Hippocampal formation (tissue), 2 donors: ENCODE measurements at regions not wholly inside any gene's neighbourhood (a gene's known extent, or its start where the extent isn't known, plus 50 kb on each side); places are given as distances from the start of the nearest gene placed in this dataset.

ENCODE experiments used
- DNase-seq, 2 donors: peaks; one replicate each; lab custom pipeline; 2025; lab: John Stamatoyannopoulos, UW

DNA sequence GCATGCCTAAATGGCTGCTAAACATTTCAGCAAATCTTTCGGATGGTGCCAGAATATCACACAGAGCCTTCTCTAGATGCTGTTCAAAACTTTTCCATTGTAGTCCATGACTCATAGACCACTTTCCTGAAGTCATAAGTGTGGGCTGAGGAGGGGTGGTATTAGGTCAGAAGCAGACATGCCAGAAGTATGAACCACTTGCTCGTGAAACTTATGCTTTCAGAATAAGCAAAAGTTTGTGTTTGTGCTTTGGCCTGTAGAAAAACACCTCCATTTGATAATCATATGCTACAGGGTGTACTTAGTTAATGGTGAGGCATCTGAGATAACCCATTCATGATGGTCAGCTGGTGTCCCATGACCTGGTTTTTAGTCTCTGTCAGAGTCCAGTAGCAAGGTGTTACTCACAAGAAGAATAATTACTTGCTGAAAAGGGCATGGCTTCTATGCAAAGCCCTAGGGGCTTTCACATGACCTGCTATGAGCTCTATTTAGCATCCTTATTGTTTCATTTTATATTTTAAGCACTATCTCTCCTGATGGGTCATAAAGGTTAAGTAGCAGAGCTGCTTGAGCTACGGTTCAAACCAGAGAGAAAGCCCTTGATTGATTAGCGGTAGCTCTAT, 183.1 kb upstream of the IVNS1ABP start:
- DNase-seq = no peak

DNA sequence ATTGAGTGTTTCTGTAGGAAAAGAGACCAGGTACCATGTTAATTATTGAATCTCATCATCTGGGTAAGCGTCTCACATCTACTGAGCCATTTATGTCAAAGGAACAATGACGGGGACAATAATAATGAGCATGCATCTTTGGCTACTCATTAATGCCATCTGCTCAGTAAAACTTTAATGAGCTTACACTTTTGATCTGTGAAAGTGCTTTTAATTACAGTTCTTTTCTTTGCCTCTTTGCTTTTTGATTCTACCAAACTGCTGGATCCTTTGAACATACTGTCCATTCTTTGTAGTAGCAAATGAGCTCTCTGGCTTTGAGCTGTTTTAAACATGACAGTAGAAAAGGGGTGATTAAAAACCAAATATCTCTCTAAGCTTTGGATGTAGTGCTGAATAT, 181.2 kb upstream of the IVNS1ABP start:
- no peak for DNase-seq

DNA sequence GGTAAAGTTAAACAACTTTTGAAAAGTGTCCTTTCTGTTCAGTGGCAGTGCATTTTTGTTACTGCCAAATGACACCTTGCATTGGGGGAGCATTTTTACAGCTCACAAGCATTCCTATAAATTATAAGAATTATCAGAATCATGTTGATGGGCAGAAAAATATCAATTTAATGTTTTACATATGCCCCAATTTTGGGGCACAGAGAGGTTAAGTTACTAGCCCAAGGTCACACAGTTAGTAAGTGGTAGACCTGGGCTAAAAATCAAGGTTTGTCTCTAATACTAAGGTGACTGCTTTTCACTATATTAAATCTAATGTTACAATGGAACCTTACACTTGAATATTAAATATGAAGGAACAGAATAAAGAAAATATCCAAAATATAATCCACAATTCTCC, 180.1 kb upstream of the IVNS1ABP start:
- no peak for DNase-seq

DNA sequence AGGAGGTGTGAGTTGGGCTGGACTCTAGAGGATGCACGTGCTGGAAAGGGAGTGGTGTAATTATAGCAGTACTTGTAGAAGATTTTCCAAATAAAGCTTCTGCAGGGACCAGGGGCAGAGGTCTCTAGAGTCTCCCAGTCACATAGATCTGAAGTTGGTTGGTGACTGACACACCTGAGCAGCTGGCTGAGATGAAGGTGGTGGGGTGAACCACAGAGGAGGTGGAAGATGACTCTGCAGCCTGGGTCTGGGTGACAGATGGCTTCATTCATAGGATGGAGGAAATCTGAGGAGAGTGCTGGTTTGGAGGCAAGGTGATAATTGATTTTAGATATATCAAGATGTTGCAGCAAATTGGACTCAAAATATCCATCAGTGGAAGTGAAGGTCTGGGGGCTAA, 178.9 kb upstream of the IVNS1ABP start:
- DNase-seq = no peak

DNA sequence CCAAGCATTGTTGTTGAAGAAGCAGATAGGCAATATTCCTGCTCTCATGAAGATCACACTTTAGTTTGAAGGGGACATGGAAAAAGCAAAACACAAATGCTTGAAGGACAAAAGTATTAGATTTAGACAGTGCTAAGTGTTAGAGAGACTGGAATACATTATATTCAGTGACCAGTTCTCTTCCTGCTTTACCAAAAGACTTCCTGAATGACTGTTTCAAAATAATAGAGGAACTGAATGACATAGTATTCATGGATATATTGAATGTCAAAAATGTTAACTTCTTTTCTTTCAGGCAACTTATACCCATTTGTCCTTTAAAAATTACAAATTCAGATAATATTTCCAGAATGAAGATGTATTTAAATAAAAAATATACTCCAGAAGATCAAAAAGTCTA, 178.0 kb upstream of the IVNS1ABP start:
- no peak for DNase-seq

DNA sequence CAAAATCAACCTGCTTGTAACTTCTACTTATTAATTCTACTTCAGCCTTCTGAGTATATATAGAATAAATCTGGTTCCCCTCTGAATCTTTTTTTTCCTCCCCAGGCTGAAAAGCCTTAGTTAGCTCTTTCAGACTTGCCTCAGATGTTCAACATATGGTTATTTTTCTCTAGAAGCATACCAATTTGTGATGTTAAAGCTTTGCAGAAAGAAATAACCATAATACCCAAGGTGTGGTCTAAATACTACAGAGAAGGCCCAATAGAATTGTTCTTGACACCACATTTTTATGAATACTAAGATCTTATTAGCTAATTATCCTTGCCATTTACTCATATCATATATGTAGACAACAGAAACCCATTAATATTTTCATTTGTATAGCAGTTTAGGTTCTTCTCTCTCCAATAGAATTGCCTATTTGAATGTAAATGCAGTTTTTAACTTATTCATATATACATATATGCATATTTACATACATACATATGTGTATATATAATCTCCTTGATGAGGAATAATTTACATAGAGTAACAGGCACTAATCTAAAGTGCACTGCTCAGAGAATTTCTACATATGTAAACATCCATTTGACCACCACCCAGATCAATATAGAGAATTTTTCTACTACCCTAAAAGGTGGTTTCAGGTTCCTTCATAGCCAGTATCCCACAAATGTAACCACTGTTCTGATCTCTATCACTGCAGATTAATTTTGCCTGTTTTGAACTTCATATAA, 175.2 kb upstream of the IVNS1ABP start:
- DNase-seq = no peak

DNA sequence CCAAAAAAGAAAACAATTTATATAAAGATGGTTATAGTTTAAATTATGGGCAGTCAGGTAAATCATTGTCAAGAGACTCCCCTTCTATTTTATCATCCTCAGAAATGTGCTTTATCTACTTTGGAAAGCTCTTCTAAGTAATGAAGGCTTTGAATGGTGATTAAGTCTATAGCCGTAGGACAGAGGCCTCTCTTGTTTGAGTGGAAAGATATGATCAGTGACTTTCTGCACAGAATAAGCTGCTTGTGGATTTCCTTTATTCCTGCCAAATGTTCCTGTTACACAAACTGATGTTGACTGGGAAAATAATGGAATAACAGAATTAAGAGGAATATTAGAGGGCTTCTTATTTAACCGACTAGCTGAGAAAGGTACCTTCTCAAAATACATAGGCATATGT, 174.6 kb upstream of the IVNS1ABP start:
- DNase-seq = no peak

DNA sequence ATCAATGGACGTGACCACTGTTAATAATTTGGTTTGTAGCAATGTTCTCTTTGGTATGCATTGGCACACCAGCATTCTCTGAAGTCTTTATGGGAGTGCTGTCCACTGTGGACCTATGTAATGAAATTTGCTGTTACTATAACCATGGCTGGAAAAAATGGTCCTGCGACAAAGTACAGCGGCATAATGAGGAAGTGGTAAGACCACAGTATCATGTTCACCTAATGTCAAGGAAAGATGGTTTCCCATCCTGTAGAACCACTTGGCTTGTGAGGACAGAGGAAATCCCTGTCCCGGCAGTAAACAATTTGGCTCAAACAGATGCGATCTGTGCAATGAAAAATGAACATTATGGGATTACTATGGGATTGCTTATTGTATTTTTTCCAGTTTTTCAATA, 173.9 kb upstream of the IVNS1ABP start:
- no peak for DNase-seq

DNA sequence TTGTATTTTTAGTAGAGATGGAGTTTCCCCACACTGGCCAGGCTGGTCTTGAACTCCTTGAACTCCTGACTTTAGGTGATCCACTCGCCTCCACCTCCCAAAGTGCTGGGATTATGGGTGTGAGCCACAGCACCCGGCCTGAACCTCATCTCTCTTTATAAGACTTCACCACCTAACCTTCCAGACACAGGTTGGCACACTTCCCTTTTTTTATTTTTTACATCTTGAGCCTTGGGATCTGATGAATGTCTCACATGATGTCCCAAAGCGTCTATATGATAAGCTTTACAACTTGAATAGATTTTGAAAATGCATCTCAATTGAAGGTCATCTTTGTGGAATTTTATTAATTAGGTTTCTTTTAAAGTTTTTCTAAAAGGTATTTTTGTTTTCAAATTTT, 172.4 kb upstream of the IVNS1ABP start:
- no peak for DNase-seq

DNA sequence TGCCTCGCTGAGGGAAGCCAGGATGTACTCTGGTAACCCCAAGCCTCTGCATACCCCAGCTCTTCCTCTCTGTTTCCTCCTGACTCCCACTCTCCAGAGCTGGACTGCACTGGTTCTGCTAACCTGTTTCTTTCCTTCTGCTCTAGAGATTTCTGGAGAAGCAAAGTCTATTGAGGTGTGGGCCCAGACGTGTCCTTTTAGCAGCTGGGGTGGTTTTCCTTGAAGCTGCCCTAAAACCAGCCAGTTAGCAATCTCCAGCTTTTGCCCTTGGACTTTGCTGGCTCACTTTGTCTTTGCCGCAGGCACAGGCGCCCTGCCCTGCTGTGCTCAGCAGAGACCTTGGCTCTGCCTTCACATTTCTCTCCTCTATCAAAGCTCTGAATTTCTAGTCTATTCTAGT, 171.8 kb upstream of the IVNS1ABP start:
- DNase-seq = no peak

DNA sequence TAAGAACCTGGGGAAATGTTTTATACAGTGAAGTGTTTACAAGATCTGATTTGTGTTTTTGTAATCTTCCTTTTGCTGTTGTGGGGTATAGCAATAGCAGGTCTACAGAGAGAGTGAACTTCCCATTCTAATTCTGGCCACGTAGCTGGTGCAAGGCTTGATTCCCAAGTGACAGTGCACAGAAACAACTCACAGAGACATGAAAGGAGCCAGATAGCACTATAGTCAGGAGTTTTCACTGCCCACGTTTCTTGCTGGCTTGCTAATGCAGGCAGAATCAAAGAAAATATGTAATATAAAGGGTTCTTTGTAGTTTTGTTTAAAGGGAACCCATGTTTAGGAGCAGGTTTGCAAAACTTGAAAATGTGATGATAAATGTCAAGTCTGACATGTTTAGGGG, 170.9 kb upstream of the IVNS1ABP start:
- DNase-seq = no peak

DNA sequence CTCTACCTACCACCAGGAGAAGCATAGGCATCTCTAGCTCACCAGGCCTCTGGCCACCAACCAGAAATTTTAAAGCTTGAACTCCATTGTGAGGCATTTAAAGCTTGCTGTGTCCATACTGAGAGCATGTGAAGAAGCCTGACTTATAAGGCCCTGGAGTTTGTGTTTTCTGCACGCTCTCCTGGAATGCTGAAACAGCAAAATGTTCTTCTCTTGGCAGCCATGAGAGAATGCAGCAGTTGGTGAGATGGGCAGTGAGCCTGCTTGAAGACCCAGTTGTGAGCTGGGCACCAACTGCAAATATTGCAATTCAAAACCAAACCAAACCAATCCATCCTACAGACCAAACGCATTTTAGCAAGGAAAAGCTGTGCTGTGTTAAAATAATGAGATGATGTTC, 170.0 kb upstream of the IVNS1ABP start:
- DNase-seq = no peak

DNA sequence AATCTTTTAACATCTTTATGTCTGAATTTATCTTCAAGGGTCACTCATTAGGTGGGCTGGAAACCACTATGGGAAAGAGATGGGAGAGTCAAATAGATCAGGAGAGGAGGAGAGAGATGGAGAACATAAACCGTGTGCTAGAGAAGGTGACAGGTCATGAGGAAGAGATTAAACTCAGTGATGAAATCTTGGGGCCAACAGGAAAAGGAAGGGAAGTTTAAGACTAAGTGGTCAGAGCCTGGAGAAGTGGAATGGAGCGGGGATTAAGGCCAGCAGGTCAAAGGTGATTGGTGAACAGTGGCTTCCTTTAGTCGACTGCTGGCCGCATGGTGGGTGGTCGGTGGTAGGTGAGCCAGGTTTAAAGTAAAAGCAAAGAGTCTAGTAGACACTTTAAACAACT, 169.3 kb upstream of the IVNS1ABP start:
- no peak for DNase-seq

DNA sequence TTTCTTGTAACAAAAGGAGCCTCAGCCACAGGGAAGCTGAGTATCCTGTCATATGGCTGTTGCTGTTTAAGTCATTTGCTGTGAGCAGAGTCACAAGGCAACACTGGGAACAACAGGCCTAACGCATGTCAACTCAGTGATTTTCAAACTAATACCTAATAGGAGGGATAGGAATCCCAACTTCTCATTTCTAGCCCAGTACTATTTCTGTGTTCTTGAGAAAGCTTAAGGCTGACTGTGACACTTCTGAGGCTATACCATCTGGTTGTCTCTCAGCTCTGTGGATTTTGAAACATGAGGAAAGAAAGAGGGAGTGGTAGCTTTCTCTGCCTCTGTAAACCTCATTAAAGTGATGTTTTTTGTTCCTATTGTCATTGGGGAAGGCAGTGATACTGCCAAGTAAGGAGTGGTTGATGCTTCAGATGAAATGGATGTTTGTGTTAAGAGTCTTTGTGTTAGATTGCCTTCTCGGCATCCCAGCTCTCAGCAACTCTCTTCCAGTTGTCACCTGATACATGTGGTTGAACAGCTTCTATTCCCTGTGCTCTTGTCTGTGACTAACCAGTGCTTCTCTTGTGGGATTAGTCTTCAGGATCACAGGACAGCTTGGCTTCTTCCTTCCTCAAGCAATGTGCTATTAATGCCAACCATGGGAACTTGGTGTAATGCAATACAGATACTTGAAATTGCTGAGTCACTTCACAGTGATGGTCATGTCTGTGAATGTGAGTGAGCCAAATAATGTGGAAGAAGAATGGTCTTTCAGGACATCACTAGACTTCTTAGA, 166.8 kb upstream of the IVNS1ABP start:
- DNase-seq = no peak

DNA sequence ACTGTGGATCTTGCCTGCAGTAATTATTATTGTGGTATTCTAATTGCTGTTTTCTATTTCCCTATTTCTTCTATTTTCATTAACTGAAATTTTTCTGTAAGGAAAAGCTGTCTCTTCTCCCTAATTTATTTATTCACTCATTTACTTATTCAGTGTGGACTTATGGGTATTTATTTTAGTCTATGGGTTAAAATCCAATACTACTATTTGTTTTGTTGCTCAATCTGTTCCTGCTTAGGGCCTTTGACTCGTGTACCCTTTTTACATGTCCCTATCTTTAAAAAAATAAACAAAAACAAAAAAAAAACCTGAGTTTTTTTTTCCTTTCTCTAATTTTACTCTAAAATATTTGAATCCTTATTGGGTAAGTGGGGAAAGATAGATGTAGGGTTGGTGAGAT, 166.2 kb upstream of the IVNS1ABP start:
- no peak for DNase-seq

DNA sequence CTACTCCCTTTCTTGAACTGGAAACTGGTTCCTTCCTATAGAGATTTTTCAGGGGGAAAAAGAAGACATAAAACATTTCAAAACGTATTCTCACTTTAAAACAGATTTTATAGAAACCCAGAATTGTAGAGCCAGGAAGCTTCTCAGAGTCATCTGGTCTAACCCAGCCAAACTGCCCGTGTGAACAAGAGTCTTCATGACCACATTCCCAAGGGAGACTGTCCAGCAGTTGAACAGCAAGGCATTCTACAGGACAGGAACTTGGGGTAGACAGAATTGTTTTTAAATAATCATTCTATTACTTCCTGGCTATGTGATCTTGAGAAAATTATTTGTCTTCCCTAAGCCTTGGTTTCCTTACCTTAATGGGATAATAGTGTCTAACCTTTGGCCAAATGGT, 163.5 kb upstream of the IVNS1ABP start:
- no peak for DNase-seq

DNA sequence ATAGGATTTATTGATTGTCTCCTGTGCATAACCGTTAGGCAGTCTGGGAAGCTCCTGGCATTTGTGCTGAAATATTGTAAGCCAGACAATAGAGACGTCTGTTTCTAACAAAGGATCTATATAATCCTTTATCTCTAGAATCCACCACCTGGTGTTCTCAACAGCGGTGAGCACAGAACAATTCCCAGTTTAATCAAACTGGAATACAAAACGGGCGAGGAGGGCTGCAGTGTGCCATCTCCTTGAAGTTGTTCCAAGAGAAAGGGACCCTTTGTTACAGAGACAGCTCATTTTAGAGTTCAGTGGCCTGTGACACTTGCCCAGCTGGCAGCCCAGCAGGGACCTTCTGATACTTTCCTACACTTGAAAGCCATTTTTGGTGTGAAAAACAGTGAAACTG, 162.8 kb upstream of the IVNS1ABP start:
- no peak for DNase-seq

DNA sequence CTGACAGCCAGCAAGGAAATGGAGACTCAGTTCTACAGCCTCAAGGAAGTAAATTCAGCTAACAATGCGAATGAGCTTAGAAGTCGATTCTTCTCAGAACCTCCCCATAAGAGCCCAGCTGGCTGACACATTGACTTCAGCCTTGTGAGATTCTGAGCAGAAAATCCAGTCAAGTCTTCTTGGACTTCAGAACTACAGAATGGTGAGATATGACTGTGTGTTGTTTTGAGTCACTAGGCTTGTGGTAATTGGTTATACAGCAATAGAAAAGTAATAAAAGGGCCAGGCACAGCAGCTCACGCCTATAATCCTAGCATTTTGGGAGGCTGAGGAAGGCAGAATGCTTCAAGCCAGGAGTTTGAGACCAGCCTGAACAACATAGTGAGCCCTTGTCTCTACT, 161.8 kb upstream of the IVNS1ABP start:
- DNase-seq = no peak

DNA sequence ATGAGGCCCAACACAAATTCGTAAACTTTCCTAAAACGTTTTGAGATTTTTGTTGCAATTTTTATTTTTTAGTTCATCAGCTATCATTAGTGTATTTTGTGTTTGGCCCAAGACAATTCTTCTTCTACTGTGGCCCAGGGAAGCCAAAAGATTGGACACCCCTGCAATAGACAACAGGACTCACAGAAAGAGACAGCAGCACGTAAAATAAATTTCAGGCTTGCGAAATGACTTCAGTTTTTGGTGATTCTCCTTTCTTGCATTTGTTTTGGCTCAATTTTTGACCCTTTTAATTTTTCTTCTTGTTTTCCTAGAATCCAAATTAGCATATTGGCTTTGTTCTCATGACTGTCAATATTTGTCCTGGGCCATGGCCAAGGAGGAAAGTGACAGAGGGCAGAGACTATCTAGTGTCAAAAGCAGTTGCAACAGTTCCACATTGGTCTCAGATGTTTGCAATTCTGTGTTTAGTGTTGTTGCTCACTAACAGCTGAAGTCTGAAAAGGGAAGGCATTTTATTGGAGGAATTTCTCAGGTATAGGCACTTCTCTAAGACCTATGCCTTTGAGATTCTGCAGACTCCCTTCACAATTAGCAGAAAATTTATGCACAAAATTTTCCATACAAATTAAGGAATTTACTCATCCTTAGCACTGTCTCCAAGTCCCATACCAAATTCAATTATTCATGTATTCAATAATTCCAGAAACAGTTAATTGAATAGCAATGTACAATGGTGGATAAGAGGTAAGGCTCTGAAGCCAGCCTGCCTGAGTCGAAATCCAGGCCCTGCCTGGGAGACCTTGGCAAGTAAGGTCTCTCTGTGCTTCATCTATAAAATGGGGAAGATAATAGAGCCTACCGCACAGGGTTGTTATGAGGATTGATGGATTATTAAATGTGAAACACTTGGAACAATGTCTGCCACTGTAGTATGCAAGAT, 160.9 kb upstream of the IVNS1ABP start:
- no peak for DNase-seq

DNA sequence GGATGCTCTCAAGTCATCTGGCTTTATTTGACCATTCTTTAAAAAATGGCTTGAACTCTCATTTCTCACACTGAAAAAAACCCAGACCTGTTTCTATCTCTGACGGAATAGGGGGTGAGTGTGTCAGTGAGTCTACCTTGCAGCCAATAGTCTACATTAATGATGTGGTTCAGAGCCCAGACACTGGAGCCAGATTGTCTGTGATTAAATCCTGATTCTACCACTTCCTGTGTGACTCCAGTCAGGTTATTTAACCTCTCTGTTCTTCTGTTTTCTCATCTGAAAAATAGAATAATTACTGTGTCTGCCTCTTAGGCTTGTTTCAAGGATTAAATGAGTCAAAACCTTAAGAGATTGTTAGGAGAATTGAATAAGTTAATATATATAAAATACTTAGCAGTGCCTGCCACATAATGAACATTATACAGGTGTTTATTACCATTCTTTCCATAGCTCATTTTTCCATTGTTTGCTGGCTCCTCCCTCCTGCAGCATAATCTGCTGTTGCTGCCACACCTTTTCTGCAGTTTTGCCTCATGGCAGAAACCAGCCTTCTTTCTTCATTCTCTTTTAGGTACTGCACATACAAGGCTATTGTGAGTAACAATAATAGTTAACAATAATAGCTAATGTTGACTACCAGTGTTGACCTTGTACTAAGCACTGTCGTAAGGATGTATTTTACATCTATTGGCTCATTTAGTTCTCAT, 157.6 kb upstream of the IVNS1ABP start:
- no peak for DNase-seq

DNA sequence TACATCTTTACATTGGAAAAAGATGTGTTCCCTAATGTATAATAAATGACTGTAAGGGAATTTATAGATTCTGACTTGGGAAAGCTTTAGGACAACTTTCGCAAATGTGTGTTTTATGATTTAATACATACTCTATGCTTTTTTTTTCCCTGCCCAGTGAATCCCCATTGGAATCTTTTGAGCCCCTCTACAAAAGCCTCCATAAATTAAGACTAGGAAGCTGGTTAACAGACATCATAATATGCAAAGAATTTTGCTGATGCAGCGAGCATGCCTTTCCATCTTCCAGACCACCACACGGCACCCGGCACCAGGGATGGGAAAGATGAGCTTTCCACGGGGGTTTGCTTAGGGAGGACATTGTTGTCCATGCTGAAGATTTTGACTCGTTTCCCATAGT, 156.1 kb upstream of the IVNS1ABP start:
- DNase-seq = no peak
